ENCODE measurements at regions not wholly inside any gene's neighbourhood (a gene's known extent, or its start where the extent isn't known, plus 50 kb on each side); places are given as distances from the start of the nearest gene placed in this dataset.

GRCh38 chr10:113272511-113272910 lies 280.3 kb upstream of the HABP2 start:
- no peak overlapping the region for H3K27ac Mint-ChIP-seq
- no peak for ATAC-seq
- H3K9me3 Mint-ChIP-seq, result peaks cover 13% of the 10 kb centered on the region
- no peak overlapping the region for H3K4me3 Mint-ChIP-seq
- H3K27me3 Mint-ChIP-seq, result peaks cover 26% of the 10 kb centered on the region
- peaks cover 9% of the 10 kb centered on the region for H3K4me1 Mint-ChIP-seq
- H3K36me3 Mint-ChIP-seq, result no peaks in the 10 kb centered on the region

- ATAC-seq, result no peak
- peaks cover 9% of the 10 kb centered on the region for H3K4me1 Mint-ChIP-seq
- H3K27me3 Mint-ChIP-seq, result peaks cover 17% of the 10 kb centered on the region
- H3K27ac Mint-ChIP-seq, result no peak overlapping the region
- no peak overlapping the region for H3K4me3 Mint-ChIP-seq
- H3K9me3 Mint-ChIP-seq, result peaks cover 13% of the 10 kb centered on the region
- no peaks in the 10 kb centered on the region for H3K36me3 Mint-ChIP-seq
Observed at GRCh38 chr10:113273181-113274163, 279.4 kb upstream of the HABP2 start.

- no peak overlapping the region for H3K27ac Mint-ChIP-seq
- no peak overlapping the region for H3K4me3 Mint-ChIP-seq
- ATAC-seq, result no peak
- H3K9me3 Mint-ChIP-seq, result peaks cover 13% of the 10 kb centered on the region
- peaks cover 17% of the 10 kb centered on the region for H3K27me3 Mint-ChIP-seq
- H3K36me3 Mint-ChIP-seq, result no peaks in the 10 kb centered on the region
- H3K4me1 Mint-ChIP-seq, result peaks cover 9% of the 10 kb centered on the region
Observed at GRCh38 chr10:113274176-113274829, 278.6 kb upstream of the HABP2 start.

GRCh38 chr10:113278221-113278620 lies 274.6 kb upstream of the HABP2 start:
- H3K27me3 Mint-ChIP-seq, result peaks cover 17% of the 10 kb centered on the region

GRCh38 chr10:113278664-113279063 lies 274.2 kb upstream of the HABP2 start:
- H3K27me3 Mint-ChIP-seq, result peaks cover 13% of the 10 kb centered on the region
- H3K36me3 Mint-ChIP-seq, result no peaks in the 10 kb centered on the region

More at GRCh38 chr10:113278221-113278620, 274.6 kb upstream of the HABP2 start:
- no peak for ATAC-seq
- H3K36me3 Mint-ChIP-seq, result no peaks in the 10 kb centered on the region
- no peak overlapping the region for H3K4me3 Mint-ChIP-seq
- peaks cover 3% of the 10 kb centered on the region for H3K4me1 Mint-ChIP-seq
- peaks cover 13% of the 10 kb centered on the region for H3K9me3 Mint-ChIP-seq
- no peak overlapping the region for H3K27ac Mint-ChIP-seq

GRCh38 chr10:113279262-113279661 lies 273.6 kb upstream of the HABP2 start:
- ATAC-seq, result no peak

More at GRCh38 chr10:113278664-113279063, 274.2 kb upstream of the HABP2 start:
- H3K27ac Mint-ChIP-seq, result no peak overlapping the region
- H3K9me3 Mint-ChIP-seq, result peaks cover 13% of the 10 kb centered on the region
- no peak overlapping the region for H3K4me3 Mint-ChIP-seq
- no peak for ATAC-seq
- H3K4me1 Mint-ChIP-seq, result no peaks in the 10 kb centered on the region

GRCh38 chr10:113282564-113282963 lies 270.3 kb upstream of the HABP2 start:
- ATAC-seq, result no peak
- Mint-ChIP-seq H3K27me3 (peaks cover 18% of the 10 kb centered on the region), H3K36me3 (no peaks in the 10 kb centered on the region)

More at GRCh38 chr10:113279262-113279661, 273.6 kb upstream of the HABP2 start:
- peaks cover 13% of the 10 kb centered on the region for H3K9me3 Mint-ChIP-seq
- H3K36me3 Mint-ChIP-seq, result no peaks in the 10 kb centered on the region
- no peak overlapping the region for H3K27ac Mint-ChIP-seq
- no peak overlapping the region for H3K4me3 Mint-ChIP-seq
- no peaks in the 10 kb centered on the region for H3K4me1 Mint-ChIP-seq
- H3K27me3 Mint-ChIP-seq, result peaks cover 9% of the 10 kb centered on the region

GRCh38 chr10:113283189-113283588 lies 269.7 kb upstream of the HABP2 start:
- no peak for ATAC-seq
- no peaks in the 10 kb centered on the region for H3K4me1 Mint-ChIP-seq
- no peak overlapping the region for H3K4me3 Mint-ChIP-seq
- no peak overlapping the region for H3K27ac Mint-ChIP-seq
- no peaks in the 10 kb centered on the region for H3K9me3 Mint-ChIP-seq
- peaks cover 18% of the 10 kb centered on the region for H3K27me3 Mint-ChIP-seq
- H3K36me3 Mint-ChIP-seq, result no peaks in the 10 kb centered on the region

More at GRCh38 chr10:113282564-113282963, 270.3 kb upstream of the HABP2 start:
- Mint-ChIP-seq H3K4me3 (no peak overlapping the region), H3K27ac (no peak overlapping the region), H3K4me1 (no peaks in the 10 kb centered on the region), H3K9me3 (no peaks in the 10 kb centered on the region)

- H3K36me3 Mint-ChIP-seq, result no peaks in the 10 kb centered on the region
- no peak overlapping the region for H3K27ac Mint-ChIP-seq
- peaks cover 18% of the 10 kb centered on the region for H3K27me3 Mint-ChIP-seq
- H3K4me3 Mint-ChIP-seq, result no peak overlapping the region
- ATAC-seq, result peak; percentile 34
- no peaks in the 10 kb centered on the region for H3K4me1 Mint-ChIP-seq
- no peaks in the 10 kb centered on the region for H3K9me3 Mint-ChIP-seq
Observed at GRCh38 chr10:113284635-113285034, 268.2 kb upstream of the HABP2 start.

- no peak for ATAC-seq
- Mint-ChIP-seq H3K9me3 (no peaks in the 10 kb centered on the region), H3K27me3 (peaks cover 18% of the 10 kb centered on the region), H3K27ac (no peak overlapping the region), H3K4me1 (no peaks in the 10 kb centered on the region), H3K4me3 (no peak overlapping the region), H3K36me3 (no peaks in the 10 kb centered on the region)
Observed at GRCh38 chr10:113285305-113285704, 267.5 kb upstream of the HABP2 start.

- Mint-ChIP-seq H3K27ac (no peak overlapping the region), H3K4me3 (no peak overlapping the region), H3K4me1 (no peaks in the 10 kb centered on the region), H3K27me3 (peaks cover 9% of the 10 kb centered on the region), H3K36me3 (no peaks in the 10 kb centered on the region), H3K9me3 (no peaks in the 10 kb centered on the region)
- no peak for ATAC-seq
Observed at GRCh38 chr10:113287592-113287991, 265.3 kb upstream of the HABP2 start.

GRCh38 chr10:113290137-113290536 lies 262.7 kb upstream of the HABP2 start:
- Mint-ChIP-seq H3K4me1 (no peaks in the 10 kb centered on the region), H3K4me3 (no peak overlapping the region), H3K27ac (no peak overlapping the region), H3K9me3 (no peaks in the 10 kb centered on the region), H3K27me3 (peaks cover 9% of the 10 kb centered on the region), H3K36me3 (no peaks in the 10 kb centered on the region)
- no peak for ATAC-seq

- peaks cover 11% of the 10 kb centered on the region for H3K27me3 Mint-ChIP-seq
- no peak overlapping the region for H3K4me3 Mint-ChIP-seq
- H3K4me1 Mint-ChIP-seq, result no peaks in the 10 kb centered on the region
- H3K9me3 Mint-ChIP-seq, result no peaks in the 10 kb centered on the region
- no peak for ATAC-seq
- no peaks in the 10 kb centered on the region for H3K36me3 Mint-ChIP-seq
- no peak overlapping the region for H3K27ac Mint-ChIP-seq
Observed at GRCh38 chr10:113291413-113291812, 261.4 kb upstream of the HABP2 start.

- no peak overlapping the region for H3K4me3 Mint-ChIP-seq
- no peaks in the 10 kb centered on the region for H3K9me3 Mint-ChIP-seq
- H3K36me3 Mint-ChIP-seq, result no peaks in the 10 kb centered on the region
- no peaks in the 10 kb centered on the region for H3K4me1 Mint-ChIP-seq
- ATAC-seq, result no peak
- no peak overlapping the region for H3K27ac Mint-ChIP-seq
- peaks cover 12% of the 10 kb centered on the region for H3K27me3 Mint-ChIP-seq
Observed at GRCh38 chr10:113292086-113292485, 260.8 kb upstream of the HABP2 start.

GRCh38 chr10:113292743-113293142 lies 260.1 kb upstream of the HABP2 start:
- Mint-ChIP-seq H3K4me1 (no peaks in the 10 kb centered on the region), H3K9me3 (no peaks in the 10 kb centered on the region), H3K4me3 (no peak overlapping the region), H3K27me3 (peaks cover 18% of the 10 kb centered on the region), H3K36me3 (no peaks in the 10 kb centered on the region), H3K27ac (no peak overlapping the region)
- peak; percentile 26 for ATAC-seq

All from stimulated activated memory B cell treated with anti-CD40 and anti-IgM and Interleukin-4, amounts not matched to agents 10 μg/mL and 1 μg/mL and 100 μg/mL, for 72 hours (primary cell).